Fibroblast of gingiva (primary cell): ENCODE measurements at regions not wholly inside any gene's neighbourhood (a gene's known extent, or its start where the extent isn't known, plus 50 kb on each side); places are given as distances from the start of the nearest gene placed in this dataset.

Source experiments
- DNase-seq: peaks from one replicate; pipeline ENCODE4 v3.0.0-alpha.2; 2011; ENCODE audit warnings: low read depth

DNA sequence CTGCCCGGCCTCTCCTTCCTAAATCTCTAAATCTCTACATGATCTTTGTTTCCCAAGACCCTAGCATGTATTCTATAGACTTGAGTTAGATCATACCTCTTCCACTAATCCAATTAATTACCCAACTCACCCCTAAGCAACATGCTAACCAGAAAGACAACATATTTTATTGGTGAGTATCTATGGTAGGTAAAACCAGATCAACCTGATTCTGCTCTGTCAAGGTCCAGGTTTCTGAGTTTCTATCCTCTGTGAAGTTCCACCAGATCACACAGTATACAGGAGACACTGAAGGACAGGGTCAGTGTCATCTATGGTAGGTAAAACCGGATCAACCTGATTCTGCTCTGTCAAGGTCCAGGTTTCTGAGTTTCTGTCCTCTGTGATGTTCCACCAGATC lies 363.2 kb upstream of the MARCKS start:
- DNase-seq: no peak

DNA sequence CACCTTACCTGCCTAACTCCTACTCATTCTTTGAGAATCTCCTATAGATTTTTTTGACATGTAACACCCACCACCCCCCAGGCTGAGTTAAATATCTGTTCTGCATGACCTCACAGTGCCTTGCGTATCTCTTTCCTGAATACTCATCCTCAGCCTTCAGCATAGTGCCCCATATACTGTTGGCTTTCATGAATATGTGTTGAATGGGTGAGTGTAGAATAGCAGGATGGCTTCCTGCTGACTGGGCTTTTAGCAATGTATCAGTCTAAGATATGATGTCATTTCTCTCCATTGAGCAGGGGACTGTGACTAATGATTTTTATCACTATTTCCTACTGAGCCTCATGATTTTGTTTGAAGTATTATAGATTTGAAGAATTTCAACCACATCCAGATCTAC lies 361.6 kb upstream of the MARCKS start:
- no peak for DNase-seq

DNA sequence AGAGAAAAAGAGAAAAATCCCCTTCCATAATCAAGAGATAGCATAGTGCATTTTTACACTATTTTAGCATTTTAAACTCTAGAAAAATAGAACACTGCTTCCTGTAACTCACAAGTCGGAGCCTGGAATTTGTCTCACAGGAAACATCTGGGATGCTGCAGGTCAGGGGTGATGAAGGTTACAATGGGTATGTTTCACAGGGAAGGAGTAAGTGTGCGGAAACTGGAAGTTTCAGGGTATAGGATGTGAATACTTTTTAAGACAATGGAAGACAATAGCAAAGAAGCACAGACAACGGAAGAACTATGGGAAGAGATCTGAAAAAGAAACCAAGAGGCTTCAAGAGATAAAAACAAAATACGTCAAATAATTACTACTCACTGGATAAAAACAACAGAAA lies 361.0 kb upstream of the MARCKS start:
- no peak for DNase-seq

DNA sequence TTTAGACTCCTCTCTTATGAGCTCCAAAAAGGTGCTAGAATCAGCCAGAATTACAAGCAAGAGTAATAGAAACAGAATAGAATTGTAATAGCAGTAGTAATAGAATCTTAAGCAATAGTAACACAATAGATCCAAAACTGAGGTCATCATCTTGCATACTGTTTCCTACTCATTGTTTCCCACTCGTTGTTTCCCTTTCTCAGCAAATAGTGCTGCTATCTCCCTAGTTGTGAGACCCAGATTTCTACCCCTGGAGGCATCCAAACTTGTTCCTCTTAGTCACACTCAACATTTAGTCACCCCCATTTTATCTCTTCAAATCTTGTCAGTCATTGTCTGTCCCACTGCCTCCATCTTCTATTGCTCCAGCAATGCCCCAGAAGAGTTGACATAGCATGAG lies 356.9 kb upstream of the MARCKS start:
- DNase-seq: no peak

DNA sequence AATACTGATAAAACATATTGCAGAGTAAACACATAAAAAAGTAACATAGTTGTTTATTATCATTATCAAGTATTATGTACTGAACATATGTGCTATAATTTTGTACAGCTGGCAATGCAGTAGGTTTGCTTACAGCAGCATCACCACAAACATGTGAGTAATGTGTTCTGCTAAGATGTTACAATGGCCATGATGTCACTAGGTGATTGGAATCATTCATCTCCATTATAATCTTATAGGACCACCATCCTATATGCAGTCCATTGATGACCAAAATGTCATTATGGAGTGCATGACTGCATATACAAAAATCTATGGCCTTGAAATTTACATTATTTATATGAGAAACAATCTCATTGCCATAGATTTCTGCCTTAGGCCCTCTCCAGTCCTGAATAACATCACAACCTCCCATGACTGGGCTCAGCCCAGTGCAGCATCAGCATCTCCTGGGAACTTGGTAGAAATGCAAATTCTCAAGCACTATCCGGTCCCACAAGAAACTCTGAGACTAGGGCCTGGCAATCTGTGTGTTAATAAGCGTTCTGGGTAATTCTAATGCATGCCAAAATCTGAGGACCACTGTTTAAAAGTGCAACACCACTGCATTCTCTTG lies 352.0 kb upstream of the MARCKS start:
- peak; percentile 30 for DNase-seq

DNA sequence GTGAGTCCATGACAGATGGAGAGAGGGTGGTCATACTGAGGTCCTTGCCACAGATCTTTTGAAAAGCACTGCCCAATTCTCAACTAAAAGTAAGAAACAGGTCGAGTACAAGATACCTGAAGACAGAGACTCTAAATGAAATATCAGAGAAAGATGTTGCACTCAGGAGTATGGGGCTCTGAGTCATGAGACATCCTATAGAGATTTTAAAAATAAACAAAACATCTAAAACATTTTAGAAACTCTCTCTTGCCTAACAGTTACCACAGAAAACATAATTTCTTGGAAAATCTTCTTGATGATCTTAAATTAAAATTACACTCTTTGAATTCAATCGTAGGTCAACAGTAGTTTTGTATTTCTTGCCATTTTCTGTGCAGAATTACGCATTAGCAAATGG lies 348.9 kb upstream of the MARCKS start:
- peak; percentile 18 for DNase-seq

DNA sequence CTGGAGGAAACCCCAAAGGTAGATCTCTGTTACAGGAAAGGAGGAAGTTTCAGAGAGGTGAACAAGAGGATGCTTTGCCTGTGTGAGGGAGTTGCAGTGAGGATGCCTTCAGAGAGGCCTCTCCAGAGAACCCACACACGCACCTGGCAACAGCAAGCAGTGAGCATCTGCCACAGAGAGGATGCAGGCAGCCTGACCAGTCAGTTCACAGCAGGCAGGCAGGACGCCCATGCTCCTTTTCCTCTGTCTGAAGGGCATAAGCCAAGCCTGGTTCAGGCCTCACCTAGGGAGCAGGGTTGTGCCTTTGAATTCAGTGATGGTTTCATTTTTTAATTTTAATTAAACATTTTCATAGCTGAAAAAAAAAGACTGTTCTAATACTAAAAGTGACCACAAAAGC lies 346.0 kb upstream of the MARCKS start:
- DNase-seq: no peak

DNA sequence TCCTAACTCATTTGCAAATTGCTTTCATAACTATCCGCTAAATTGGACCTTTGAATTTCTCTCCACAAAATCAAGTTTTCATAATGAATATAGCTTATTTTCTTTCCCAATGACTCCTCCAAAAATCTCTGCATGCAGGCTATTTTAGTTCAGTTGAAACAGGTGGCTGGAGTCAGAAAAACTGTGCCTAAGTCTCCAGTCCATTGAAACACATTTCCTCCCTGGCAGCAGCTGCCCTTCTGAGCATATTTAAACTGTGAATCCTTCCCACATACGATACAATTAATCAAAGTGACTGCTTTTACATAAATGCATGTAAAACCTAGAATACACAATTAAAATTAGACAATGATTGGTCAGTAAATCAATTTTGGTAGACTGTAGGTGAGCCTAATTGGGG lies 344.6 kb upstream of the MARCKS start:
- no peak for DNase-seq

DNA sequence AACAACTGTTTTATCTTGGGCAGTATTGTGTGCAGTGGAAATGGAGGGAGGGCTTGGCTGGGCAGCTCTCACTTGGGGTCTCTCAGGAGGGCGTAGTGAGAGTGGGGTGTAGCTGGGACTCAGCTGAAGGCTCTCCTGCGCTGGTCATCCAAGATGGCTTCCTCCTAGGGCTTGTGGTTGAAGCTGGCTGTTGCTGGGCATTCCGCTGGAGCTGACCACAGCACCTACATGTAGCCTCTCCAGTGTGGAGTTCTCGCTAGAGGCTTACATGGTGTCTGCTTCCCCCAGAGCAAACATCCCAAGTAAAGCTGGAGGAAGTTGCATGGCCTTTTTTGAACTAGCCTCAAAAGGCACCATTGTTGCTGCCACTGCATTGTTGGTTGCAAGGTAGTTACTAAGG lies 344.1 kb upstream of the MARCKS start:
- no peak for DNase-seq

DNA sequence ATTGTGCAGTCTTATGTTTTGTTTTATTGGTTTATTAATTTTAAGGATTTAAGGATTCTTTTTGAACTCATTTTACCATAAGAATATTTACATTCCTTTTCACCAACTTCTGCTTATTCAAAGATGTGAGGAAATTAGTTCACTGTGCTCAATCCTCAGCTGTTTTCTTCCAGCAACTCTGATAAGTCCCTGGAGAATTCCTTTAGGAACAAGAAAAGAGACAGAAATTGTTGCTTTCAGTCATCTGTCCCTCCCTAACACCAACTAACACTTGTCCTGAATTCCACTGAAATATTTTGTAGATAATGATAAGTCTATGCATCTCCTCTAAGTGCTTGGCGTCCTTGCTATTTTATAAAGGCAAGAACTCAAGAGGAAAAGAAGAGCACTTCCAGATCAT lies 334.8 kb upstream of the MARCKS start:
- DNase-seq: no peak

DNA sequence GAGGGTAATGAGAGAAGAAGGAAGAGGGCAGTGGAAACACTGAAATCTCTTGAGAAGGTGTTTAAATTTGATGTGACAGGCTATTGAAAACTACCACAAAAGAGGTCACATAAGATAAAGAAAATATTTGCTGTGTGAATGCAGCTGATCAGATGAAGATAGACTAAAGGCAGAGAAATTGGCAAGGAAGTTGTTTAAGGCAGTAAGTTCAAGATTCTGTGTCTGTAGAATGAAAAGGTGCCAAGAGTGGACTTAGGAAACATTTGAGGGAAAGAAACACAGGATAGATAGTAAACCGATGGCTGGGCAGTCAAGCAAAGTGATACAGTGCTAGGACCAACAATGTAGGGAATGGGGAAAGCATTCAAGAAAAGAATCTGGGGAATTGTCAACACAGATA lies 332.3 kb upstream of the MARCKS start:
- DNase-seq: no peak

DNA sequence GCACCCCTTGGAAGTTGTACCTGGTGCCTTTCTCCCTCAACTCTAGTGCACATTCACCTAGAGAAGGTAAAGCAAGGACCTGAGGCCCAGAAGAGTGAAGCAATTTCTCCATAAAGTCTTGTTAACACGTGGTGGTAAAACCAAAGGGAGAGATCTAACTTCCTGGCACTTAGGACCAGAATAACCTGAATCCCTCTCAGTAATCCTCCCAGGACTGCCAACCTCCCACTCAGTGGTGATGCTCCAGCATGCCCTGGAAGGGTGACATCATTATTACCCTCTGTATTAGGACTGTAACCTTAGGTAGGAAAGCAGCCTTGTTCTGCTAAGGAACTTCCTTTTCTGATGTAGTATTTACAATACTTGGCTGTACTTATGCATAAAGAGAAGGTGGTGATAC lies 330.6 kb upstream of the MARCKS start:
- no peak for DNase-seq

DNA sequence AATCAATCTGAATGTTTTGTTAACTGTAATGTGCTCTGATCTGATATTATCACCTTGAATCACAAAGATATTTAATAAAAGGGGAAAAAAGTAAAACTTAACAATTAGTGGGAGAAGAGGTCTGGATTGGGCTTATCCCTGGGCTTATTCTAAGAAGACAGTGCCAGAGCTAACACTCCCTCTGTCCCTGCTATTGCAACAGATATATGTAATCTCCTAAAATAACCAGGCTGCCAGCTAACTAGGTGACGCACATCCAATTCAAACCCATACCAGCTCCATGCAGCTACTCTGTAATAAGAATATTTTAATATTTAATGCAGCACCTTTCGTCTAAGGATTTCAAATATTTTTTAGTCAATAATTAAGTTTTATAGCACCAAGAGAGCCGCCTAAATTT lies 330.1 kb upstream of the MARCKS start:
- no peak for DNase-seq

DNA sequence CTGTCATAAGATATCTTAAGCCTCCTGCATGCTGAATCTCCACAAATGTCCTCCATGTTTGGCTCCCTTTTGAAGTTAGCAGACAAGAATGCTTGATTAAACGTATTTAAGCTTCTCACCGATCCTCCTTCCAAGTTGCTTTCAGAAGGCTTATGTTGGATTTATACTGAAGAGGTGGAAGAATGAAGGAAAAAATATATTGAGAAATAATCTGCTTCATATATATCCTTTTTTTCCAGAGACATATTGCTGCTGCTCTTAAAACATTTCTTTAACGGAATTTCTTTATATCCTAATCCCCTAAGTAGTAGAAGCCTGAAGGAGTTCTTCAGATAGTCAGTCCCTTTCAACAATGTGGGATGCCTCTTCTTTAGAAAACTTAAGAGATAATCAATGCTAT lies 329.0 kb upstream of the MARCKS start:
- DNase-seq: no peak

DNA sequence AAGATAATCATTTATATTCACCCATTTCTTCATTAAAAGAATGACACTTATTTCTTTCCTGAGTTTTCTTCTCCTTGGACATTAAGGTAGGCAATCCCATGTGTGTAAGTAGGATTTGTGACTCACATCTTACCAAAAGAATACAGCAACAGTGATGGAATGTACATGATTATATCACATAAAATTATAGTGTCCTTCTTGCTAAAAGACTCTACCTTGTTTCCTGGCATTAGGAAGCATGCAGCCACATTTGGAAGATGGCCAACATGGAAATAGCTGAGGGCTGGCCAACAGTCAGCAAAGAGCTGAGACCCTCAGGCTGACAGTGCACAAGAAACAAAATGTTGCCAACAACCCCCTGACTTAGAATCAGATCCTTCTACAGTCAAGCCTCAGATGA lies 327.9 kb upstream of the MARCKS start:
- no peak for DNase-seq

DNA sequence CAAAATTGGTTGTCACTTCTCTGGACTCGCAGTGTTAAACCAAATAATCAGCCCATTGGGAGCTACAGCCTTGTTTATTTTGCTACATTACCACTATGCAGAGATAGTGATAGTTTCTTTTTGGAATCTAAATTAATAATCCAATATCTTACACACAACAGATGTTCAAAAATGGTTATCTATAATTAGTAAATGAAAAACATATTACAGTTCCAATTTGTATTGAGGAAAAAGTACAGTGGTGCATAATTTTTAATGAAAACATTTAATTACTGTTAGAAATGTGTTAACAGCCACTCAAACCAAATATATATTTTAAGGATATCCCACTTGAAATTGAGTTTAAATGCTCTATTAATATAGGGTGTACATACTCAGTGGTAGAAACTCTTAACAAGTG lies 327.3 kb upstream of the MARCKS start:
- no peak for DNase-seq

DNA sequence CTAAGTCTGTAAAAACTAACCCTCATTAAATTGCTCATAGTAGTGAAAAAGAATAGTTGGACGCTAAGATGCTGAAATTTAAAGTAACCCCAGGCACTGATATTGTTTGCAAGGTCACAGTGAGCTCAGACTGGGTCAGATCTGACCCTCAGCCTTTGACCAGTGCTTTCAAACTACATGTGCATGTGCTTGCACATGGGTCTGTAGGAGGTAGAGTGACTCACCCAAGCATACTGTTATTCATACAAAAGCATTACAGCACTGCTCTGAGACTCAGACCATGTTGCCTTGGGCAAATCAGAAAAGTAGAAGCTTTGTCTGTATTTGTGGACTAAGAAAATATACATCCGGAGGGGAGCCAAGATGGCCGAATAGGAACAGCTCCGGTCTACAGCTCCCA lies 326.4 kb upstream of the MARCKS start:
- DNase-seq: peak; percentile 44

DNA sequence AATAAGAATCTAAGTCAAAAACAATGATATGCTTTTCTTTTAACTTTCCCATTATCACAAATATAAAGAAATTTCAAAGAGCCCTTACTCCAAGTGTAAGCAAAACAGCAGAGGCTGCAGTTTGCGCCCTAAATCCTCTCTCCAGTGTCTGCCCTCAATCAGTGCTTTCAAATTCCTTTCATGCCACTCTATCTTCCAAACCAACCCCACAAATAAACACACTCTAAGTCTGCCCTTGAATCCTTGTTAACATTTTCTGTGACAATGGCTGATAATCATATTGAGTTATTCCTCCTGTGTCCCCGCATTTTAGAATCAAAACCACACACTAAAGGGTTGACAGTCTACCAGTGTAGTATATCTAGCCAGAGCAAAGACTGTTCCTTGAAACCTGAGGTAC lies 317.9 kb upstream of the MARCKS start:
- peak; percentile 23 for DNase-seq

DNA sequence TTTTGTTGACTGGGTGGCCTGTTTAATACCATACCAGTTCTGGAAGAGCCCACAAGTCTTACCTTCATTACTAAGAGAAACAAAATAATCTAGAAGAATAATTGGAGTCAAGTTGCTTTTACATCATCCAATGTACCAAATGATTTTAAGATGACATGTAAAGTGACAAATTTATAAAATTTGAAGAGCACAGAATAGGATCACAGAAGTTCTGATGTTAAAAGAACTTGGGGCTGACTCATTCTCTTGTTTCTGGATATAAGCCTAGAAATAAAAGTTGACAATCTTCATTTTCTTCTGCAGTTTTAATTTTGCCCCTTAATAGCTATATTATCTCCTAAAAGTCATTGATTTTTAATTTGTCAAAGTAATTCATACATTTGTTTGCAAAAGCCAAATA lies 317.5 kb upstream of the MARCKS start:
- no peak for DNase-seq

DNA sequence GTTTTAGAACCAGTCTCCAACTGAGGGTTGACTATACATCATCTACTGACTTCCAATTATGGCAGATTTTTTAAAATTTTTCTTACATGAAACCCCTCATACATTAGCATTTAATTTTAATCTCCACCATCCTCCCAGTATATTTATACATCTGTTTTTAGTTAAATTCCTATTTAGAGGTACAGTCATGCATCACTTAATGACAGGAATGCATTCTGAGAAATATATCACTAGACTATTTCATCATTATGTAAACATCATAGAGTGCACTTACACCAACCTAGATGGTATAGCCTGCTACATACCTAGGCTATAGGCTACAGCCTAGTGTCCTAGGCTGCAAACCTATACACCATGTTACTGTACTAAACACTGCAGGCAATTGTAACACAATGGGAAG lies 316.7 kb upstream of the MARCKS start:
- DNase-seq: peak; percentile 24

DNA sequence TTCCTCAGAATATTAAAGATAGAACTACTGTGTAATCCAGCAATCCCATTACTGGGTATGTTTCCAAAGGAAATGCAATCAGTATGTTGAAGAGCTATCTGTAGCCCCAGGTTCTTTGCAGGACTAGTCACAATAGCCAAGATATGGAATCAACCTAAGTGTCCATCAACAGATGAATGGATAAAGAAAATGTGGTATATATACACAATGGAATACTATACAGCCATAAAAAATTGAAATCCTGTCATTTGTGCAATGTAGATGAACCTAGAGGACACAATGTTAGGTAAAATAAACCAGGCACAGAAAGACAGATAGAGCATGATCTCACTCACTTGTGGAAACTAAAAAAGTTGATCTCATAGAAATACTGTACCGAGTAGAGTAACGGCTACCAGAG lies 306.0 kb upstream of the MARCKS start:
- no peak for DNase-seq

DNA sequence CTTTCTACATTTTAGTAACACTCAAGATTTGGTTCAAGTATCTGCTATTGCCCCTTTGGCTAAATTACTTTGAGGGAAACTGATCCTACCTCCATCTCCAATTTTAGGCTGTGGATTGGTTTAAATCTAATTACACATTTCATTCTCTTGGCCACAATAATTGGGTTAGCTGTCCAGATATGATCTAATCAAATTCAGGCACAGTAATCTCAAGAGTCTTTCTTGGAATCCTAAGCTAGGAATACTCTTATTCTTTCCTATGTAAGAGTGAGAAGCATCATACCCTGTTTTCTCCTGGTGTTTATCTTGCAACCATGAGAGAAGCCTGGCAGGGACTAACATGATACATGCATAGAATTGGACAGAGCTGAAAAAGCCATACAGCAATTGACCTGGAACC lies 300.4 kb upstream of the MARCKS start:
- no peak for DNase-seq

DNA sequence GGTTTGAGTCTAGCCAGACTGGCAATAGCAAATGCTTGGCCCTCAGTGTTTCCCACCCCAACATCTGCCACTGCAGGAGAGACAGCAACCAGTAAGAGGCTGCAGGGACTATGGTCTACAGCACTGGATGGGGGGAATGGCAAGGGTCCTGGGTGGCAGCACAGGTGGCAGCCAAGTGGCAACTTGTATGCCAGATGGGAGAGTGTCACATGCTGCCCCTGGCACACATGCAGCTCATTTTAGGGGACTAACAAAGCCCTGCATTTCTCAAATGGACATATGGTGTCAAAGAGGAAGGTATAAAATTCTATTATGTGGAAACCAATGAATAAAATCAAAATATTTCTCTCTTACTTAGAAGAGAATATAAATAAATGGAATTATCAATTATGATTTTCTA lies 298.7 kb upstream of the MARCKS start:
- DNase-seq: no peak

DNA sequence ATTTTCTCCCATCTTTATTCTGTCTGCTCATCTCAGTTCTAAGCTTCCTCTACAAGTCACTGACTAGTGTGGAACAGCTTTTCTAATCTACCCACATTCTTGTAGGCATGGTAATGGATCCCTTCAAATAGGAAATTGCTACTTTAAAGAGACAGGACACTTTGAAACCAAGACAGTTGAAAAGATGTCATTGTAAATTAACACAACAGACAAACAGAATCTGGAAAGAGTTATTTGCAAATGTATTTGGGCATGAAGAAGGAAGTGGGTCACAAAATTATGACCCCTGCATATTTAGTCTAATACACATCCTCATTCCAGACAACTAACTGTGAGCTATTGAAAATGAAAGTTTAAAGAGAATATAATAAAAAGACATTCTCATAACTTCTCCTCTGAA lies 298.2 kb upstream of the MARCKS start:
- peak; percentile 24 for DNase-seq

DNA sequence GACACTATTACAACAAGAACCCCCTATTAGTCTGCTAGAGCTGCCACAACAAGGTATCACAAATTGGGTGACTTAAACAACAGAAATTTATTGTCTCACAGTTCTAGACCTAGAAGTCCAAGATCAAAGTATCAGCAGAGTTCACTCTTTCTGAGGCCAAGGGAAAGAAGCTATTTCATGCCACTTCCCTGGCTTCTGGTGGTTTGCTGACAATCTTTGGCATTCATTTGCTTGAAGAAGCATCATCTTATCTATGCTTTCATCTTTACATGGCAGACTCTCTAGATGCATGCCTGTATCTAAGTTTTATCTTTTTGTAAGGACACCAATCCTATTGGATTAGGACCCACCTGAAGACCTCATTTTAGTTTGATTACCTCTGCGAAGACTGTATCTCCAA lies 296.8 kb upstream of the MARCKS start:
- DNase-seq: no peak
